Kidney tubule cell (primary cell): ENCODE measurements at regions not wholly inside any gene's neighbourhood (a gene's known extent, or its start where the extent isn't known, plus 50 kb on each side); places are given as distances from the start of the nearest gene placed in this dataset.
"Not testable (repeated sequence)": the region's sequence is repeated elsewhere in the genome, so short reads cannot be mapped to it uniquely, and the experiment has no call there.

ENCODE experiments used
- DNase-seq: peaks from one replicate; pipeline ENCODE4 v3.0.0-alpha.2; 2018; ENCODE audit warnings: low spot score

DNA sequence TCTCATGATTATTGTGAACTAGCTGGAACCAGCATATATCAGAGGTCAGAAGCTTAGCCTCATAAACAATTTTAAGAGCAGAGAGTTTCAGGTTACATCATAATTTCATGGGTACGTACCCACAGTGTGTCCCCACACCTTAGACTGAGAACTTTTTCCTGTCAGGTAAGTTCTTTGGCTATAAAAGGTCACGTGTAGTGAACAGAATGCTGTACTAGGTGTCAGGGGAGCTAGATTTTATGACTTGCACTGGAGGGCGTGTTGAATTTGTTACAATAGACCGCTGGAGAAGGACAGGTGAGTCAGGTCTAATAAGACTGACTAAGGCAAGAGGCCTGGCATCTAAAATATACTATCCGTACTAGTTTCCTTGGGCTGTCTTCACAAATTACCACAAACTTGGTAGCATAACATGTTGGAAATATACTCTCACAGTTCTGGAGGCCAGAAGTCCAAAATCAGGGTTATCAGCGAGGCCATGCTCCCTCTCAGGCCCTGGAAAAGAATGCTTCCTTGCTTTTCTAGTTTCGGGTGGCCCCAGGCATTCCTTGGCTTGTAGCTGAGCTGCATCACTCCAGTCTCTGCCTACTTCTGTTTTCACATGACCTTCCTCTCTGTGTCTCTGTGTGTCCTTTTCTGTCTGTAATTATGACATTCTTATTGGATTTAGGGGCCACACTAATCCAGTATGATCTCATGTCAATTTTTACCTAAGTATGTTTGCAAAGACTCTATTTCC lies 512.0 kb upstream of the NR3C2 start:
- DNase-seq: peak; percentile 60

DNA sequence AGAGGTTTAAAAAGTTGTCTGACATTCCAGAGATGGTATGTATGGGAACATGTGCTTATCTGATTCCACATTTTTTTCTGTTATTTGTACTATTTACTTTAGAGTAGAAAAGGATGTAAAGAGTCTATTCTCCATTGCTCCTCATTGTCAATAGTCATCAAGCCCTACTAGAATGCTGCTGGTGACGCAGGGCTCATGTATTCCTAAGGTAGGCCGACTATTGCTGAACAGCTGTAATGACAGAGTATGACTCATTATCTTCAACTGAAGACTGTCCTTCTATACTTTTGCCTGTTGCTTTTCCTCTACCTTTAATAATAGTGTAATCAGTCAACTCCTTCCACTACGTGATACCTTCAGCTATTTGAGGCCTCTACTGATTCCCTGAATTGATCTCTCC lies 509.1 kb upstream of the NR3C2 start:
- peak; percentile 26 for DNase-seq

- peak; percentile 8 for DNase-seq
Observed at GRCh38 chr4:148946271-148946670, 504.1 kb upstream of the NR3C2 start.

DNA sequence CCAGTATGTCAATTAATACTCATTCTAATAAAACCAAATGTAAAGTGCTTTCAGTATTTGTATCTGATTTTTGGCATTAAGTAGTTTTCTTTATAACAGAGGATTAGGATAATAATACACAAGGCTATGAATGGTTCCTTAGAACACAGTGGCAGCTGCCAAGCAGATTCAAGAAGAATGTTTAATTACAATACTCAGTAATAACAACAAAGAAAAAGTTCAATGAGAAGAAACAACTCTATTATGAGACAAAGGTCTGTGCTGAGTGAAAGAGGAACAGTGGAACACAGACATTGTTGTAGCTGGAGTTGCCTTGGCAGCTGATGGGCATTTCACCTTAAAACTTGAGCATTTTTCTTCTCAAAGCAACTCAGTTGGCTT lies 502.6 kb upstream of the NR3C2 start:
- DNase-seq: no peak

DNA sequence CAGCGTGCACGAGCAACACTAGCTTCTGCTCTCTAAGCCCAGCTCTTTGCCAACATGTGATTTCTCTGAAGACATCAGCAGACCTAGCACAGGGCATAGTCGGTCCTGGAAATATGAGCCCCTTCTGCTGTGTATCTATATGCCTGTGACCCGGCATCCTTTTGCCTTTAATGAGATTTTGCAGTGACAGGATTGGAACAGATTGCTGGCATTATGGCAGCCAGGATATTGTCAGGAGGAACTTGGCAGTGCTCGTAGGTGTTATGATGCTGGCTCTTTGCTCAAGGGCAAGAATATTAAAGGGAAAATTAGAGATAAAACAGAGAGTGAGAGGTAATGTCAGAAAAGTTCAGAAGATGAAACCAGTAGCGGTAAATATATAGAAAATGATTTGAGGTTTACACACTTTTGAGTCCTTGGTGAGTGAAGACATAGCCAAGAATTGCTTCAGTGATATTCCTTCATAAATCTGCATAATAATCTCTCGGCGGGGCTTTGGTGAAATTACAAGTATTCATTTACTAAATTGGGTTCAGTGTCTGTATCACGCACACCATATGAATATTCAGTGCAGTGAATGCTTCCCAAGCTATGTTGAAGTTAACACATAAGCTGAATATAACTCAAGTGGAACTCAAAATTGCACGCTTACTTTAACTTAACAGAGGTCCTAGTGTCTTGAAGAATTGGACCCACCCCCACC lies 502.1 kb upstream of the NR3C2 start:
- DNase-seq: no peak

DNA sequence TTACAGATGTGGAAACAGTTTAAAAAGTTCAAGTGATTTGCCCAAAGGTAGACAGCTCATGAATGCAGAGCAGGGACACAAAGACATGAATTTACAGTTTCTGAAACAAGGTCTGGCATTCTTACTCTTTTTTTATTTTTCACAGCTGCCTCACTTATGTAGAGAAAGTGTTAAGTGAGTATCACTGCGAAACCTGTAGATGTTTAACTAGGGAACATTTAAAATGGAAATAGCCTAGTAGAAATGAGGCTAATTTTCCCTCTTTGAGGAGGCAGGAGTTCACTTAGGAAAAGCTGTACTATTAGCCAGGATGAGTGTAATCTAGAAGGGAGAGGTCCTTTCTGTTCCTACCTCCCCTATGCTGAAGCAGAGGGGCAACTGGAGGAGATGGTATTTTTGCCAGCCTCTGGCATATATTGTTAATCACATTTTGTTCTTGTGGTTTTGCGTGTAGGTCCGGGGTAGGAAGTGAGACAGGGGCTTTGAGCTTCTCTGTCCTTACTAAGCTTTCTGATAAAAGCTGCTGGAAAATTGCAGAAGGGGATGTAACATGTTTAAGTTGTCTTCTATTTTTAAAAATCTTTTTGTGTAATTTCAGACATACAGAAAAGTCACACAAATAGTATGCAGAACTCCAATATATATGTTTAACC lies 492.8 kb upstream of the NR3C2 start:
- no peak for DNase-seq

- DNase-seq: peak; percentile 76
Observed at GRCh38 chr4:148926276-148927260, 484.4 kb upstream of the NR3C2 start.

- DNase-seq: no peak
Observed at GRCh38 chr4:148923881-148924280, 481.7 kb upstream of the NR3C2 start.

- no peak for DNase-seq
Observed at GRCh38 chr4:148922497-148922896, 480.3 kb upstream of the NR3C2 start.

GRCh38 chr4:148914734-148915133 lies 472.5 kb upstream of the NR3C2 start:
- DNase-seq: no peak

DNA sequence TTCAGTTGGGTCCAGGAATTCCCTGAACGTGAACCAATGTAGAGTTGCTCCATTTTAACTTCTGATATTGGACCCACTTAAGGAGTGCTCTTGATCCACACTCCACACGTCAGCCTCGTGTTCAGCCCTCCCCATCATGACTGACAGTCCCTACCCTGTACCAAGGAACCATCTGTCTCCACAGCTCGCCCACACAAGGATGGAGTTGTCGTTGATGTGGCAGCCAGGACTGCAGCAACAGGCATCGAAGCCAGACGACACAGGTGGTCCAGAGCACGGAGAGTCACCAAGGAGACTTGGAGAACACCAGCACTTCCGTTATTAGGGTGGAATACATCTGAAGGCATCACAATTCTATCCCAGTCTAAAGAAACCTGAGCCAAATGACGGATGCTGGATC lies 472.1 kb upstream of the NR3C2 start:
- DNase-seq: no peak

DNA sequence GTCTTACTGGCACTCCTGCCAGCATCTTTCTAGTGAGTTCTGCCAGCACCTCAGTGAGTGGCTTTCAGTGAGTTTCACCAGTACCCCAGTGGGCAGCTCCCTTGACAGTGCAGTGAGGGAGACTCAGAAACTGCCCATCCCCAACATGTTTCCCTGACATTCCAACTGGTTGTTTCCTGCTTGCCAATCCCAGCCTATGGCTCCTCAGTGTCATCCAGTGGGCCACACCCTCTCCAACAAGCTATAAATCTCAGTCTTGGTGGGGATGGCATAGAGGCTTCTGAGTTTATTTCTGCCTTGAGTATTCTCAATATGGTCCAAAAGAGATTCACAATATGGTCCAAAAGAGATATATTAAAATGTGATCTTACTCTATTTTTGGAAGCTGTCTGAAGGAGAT lies 461.2 kb upstream of the NR3C2 start:
- DNase-seq: no peak

DNA sequence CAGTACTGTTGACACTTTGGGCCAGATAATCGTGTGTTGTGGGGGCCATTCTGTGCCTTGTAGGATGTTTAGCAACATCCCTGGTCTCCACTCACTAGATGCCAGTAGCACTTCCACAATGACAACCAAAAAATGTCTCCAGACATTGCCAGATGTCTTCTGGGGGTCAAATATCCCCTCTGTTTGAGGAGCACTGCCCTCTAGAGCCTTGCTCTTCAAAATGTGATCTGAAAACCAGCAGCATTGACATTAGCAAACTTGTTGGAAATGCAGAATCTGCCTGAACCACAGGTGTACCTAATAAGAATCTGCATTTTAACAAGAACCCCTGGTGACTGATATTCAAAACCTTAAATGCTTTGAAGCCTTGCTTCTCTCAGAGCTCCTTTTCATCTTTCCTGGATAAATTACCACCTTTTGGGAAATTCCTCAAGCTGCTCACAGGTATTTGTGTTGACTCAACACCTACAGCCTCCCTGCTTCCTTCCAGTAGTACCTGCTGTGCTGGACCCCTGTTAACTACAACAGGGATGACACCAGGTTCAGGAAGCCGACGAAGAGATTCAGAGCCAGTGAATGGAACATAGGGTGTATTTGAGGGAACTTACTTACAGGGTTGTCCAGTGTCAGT lies 459.0 kb upstream of the NR3C2 start:
- DNase-seq: no peak

GRCh38 chr4:148898139-148898538 lies 455.9 kb upstream of the NR3C2 start:
- not testable (repeated sequence) for DNase-seq

GRCh38 chr4:148893095-148893494 lies 450.9 kb upstream of the NR3C2 start:
- DNase-seq: peak; percentile 62

GRCh38 chr4:148883891-148884290 lies 441.7 kb upstream of the NR3C2 start:
- no peak for DNase-seq

- no peak for DNase-seq
Observed at GRCh38 chr4:148883435-148883834, 441.2 kb upstream of the NR3C2 start.

GRCh38 chr4:148881860-148882643 lies 439.8 kb upstream of the NR3C2 start:
- DNase-seq: no peak

- DNase-seq: no peak
Observed at GRCh38 chr4:148874331-148874730, 432.1 kb upstream of the NR3C2 start.

GRCh38 chr4:148868191-148868590 lies 426.0 kb upstream of the NR3C2 start:
- DNase-seq: no peak

- no peak for DNase-seq
Observed at GRCh38 chr4:148866666-148867065, 424.5 kb upstream of the NR3C2 start.
